ENCODE measurements at regions not wholly inside any gene's neighbourhood (a gene's known extent, or its start where the extent isn't known, plus 50 kb on each side); places are given as distances from the start of the nearest gene placed in this dataset.
"Not testable (repeated sequence)": the region's sequence is repeated elsewhere in the genome, so short reads cannot be mapped to it uniquely, and the experiment has no call there.

GRCh38 chr7:39758234-39758970 lies 135.0 kb downstream of the RALA start:
- DNase-seq: no peak

- no peak for DNase-seq
Observed at GRCh38 chr7:39761449-39761848, 138.1 kb downstream of the RALA start.

- not testable (repeated sequence) for DNase-seq
Observed at GRCh38 chr7:39762466-39762865, 139.1 kb downstream of the RALA start.

GRCh38 chr7:39762881-39763280 lies 139.5 kb downstream of the RALA start:
- not testable (repeated sequence) for DNase-seq

- DNase-seq: not testable (repeated sequence)
Observed at GRCh38 chr7:39765833-39766232, 142.5 kb downstream of the RALA start.

GRCh38 chr7:39768439-39768838 lies 145.1 kb downstream of the RALA start:
- not testable (repeated sequence) for DNase-seq

GRCh38 chr7:39774341-39774851 lies 151.0 kb downstream of the RALA start:
- not testable (repeated sequence) for DNase-seq

GRCh38 chr7:39781557-39781956 lies 158.2 kb downstream of the RALA start:
- DNase-seq: not testable (repeated sequence)

- not testable (repeated sequence) for DNase-seq
Observed at GRCh38 chr7:39786440-39786839, 163.1 kb downstream of the RALA start.

GRCh38 chr7:39791035-39791434 lies 159.0 kb upstream of the CDK13 start:
- not testable (repeated sequence) for DNase-seq

- DNase-seq: not testable (repeated sequence)
Observed at GRCh38 chr7:39791911-39792310, 158.1 kb upstream of the CDK13 start.

GRCh38 chr7:39793026-39793425 lies 157.0 kb upstream of the CDK13 start:
- DNase-seq: not testable (repeated sequence)

GRCh38 chr7:39793851-39794250 lies 156.2 kb upstream of the CDK13 start:
- not testable (repeated sequence) for DNase-seq

- not testable (repeated sequence) for DNase-seq
Observed at GRCh38 chr7:39796947-39797346, 153.1 kb upstream of the CDK13 start.

GRCh38 chr7:39798077-39798476 lies 152.0 kb upstream of the CDK13 start:
- DNase-seq: not testable (repeated sequence)

- DNase-seq: no peak
Observed at GRCh38 chr7:39808796-39809481, 141.1 kb upstream of the CDK13 start.

- no peak for DNase-seq
Observed at GRCh38 chr7:39810204-39810642, 139.8 kb upstream of the CDK13 start.

GRCh38 chr7:39810710-39811109 lies 139.3 kb upstream of the CDK13 start:
- DNase-seq: no peak

GRCh38 chr7:39811161-39811614 lies 138.9 kb upstream of the CDK13 start:
- DNase-seq: peak; percentile 58

GRCh38 chr7:39816462-39817060 lies 133.5 kb upstream of the CDK13 start:
- DNase-seq: no peak

- no peak for DNase-seq
Observed at GRCh38 chr7:39819514-39819913, 130.5 kb upstream of the CDK13 start.

- DNase-seq: no peak
Observed at GRCh38 chr7:39824456-39825200, 125.4 kb upstream of the CDK13 start.

Measured in DMS 273 treated with DMSO at 0.1 percent for 48 hours (cell line).